ENCODE measurements at regions not wholly inside any gene's neighbourhood (a gene's known extent, or its start where the extent isn't known, plus 50 kb on each side); places are given as distances from the start of the nearest gene placed in this dataset.

DNA sequence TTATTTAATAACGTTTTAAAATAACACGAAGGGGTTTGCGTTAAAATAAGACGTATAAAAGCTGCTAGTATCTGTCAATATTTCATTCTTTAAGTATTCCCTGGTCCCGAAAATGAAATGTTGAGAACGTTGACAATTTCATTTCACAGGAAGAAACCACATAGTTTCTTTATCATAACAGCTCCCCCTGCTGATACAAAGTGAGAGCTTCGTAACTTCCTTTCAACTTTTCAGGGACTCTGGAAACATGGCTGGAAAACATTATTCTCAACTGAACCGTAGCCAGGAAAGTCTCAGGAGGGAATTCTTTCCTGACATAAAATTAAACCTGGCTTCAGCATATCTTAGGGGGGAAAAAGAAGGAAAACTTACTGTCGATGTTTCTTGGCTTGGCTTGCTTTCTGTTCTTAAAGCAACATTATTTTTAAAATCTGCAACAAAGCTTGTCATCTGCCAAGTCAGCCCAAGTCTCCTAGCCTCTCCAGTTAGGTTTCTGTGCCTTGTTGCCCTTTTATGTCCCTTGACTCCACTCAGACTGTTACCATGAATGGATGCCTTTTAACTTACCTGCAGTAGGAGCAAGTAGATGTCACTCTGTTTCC lies 122.9 kb upstream of the DAB2 start:
- TF ChIP-seq, protein P1, sequence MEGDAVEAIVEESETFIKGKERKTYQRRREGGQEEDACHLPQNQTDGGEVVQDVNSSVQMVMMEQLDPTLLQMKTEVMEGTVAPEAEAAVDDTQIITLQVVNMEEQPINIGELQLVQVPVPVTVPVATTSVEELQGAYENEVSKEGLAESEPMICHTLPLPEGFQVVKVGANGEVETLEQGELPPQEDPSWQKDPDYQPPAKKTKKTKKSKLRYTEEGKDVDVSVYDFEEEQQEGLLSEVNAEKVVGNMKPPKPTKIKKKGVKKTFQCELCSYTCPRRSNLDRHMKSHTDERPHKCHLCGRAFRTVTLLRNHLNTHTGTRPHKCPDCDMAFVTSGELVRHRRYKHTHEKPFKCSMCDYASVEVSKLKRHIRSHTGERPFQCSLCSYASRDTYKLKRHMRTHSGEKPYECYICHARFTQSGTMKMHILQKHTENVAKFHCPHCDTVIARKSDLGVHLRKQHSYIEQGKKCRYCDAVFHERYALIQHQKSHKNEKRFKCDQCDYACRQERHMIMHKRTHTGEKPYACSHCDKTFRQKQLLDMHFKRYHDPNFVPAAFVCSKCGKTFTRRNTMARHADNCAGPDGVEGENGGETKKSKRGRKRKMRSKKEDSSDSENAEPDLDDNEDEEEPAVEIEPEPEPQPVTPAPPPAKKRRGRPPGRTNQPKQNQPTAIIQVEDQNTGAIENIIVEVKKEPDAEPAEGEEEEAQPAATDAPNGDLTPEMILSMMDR (IDR thresholded peaks at IDR 0.05; ENCODE audit: control extremely low read depth, extremely low read depth): peak; percentile 66
- Histone ChIP-seq H3K36me3 (ENCODE audit: control insufficient read depth in 4 of 4, insufficient read depth in 4 of 4, low read length in 4 of 4) (no peaks in the 10 kb centered on the region), H3K27ac (ENCODE audit: low read depth in 1 of 2, low read length in 1 of 2) (no peak overlapping the region), H3K9ac (ENCODE audit: insufficient read depth in 1 of 2, low read length in 2 of 2) (no peak overlapping the region), H3K27me3 (ENCODE audit: control insufficient read depth in 3 of 3, insufficient read depth in 3 of 3, low read length in 2 of 3) (no peaks in the 10 kb centered on the region), H3K9me3 (ENCODE audit: control insufficient read depth in 4 of 4, insufficient read depth in 3 of 4, low read length in 3 of 4) (no peaks in the 10 kb centered on the region), H3K4me1 (ENCODE audit: control insufficient read depth in 5 of 5, insufficient read depth in 5 of 5, low read length in 5 of 5) (peaks cover 0 to 19% (median 8%) of the 10 kb centered on the region in 5 donors), H3K4me3 (no peak overlapping the region)
- ATAC-seq (ENCODE audit: insufficient read depth, low FRiP score) (peak; percentile 59), DNase-seq (peak; percentile 49 to 94 (median 94))
- WGBS, 2 donors: 1 to 5% methylated on average over 9 of the region's 9 CpGs

DNA sequence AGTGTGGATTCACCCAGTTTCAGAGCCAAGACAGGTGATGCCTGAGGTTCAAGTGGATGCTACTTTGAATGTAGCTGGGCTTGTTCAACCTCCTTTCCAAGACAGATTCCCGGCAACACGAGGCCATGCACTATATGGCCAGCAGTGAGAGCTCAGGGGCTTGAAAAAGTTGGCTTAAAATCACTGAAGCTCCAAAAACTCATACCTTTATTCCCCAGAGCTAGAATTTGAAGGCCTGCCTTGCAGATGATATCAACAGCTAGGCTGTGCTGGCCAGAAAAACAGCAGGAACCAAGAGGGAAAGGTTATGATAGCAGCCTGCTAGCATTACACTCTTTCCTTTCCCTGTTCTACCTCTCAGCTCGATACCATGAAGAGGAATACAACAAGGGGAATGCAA lies 120.2 kb upstream of the DAB2 start:
- 87 to 90% methylated on average over 3 of the region's 3 CpGs for WGBS, 2 donors
- peaks cover 0 to 24% (median 8%) of the 10 kb centered on the region in 5 donors for H3K4me1 ChIP-seq (ENCODE audit: control insufficient read depth in 5 of 5, insufficient read depth in 5 of 5, low read length in 5 of 5)
- no peaks in the 10 kb centered on the region for H3K27me3 ChIP-seq (ENCODE audit: control insufficient read depth in 3 of 3, insufficient read depth in 3 of 3, low read length in 2 of 3)
- ATAC-seq (ENCODE audit: insufficient read depth, low FRiP score): no peak
- no peak overlapping the region for H3K9ac ChIP-seq (ENCODE audit: insufficient read depth in 1 of 2, low read length in 2 of 2)
- H3K9me3 ChIP-seq (ENCODE audit: control insufficient read depth in 4 of 4, insufficient read depth in 3 of 4, low read length in 3 of 4): no peaks in the 10 kb centered on the region
- TF ChIP-seq, protein P1 (IDR thresholded peaks at IDR 0.05; ENCODE audit: control extremely low read depth, extremely low read depth): no peak
- no peak overlapping the region for H3K27ac ChIP-seq (ENCODE audit: low read depth in 1 of 2, low read length in 1 of 2)
- no peak for DNase-seq
- no peak overlapping the region for H3K4me3 ChIP-seq
- H3K36me3 ChIP-seq (ENCODE audit: control insufficient read depth in 4 of 4, insufficient read depth in 4 of 4, low read length in 4 of 4): no peaks in the 10 kb centered on the region

DNA sequence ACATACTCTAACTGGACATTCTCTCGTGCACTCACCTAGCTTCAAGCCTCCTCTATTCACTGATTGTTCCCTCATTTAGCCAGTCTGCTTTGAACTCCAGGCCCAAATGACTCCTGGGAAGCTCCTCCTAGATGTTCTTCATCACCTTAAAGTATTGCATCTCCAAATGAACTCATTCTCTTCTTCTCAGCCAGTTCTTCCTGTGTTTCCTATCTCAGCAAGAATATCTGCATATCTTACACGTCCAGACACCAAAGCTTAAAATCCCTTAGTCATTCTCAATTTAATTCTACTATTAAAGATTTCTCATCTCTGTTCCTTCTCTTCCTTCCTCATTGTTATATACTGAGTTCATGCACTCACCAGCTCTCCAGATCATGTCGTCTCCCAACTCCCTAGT lies 118.6 kb upstream of the DAB2 start:
- peaks cover 0 to 23% (median 8%) of the 10 kb centered on the region in 5 donors for H3K4me1 ChIP-seq (ENCODE audit: control insufficient read depth in 5 of 5, insufficient read depth in 5 of 5, low read length in 5 of 5)
- H3K9me3 ChIP-seq (ENCODE audit: control insufficient read depth in 4 of 4, insufficient read depth in 3 of 4, low read length in 3 of 4): no peaks in the 10 kb centered on the region
- DNase-seq (no peak), ATAC-seq (ENCODE audit: insufficient read depth, low FRiP score) (no peak)
- TF ChIP-seq, protein P1 (IDR thresholded peaks at IDR 0.05; ENCODE audit: control extremely low read depth, extremely low read depth): no peak
- H3K4me3 ChIP-seq: no peak overlapping the region
- no peaks in the 10 kb centered on the region for H3K27me3 ChIP-seq (ENCODE audit: control insufficient read depth in 3 of 3, insufficient read depth in 3 of 3, low read length in 2 of 3)
- WGBS, 2 donors: 26 to 62% methylated on average over 3 of the region's 3 CpGs
- H3K36me3 ChIP-seq (ENCODE audit: control insufficient read depth in 4 of 4, insufficient read depth in 4 of 4, low read length in 4 of 4): no peaks in the 10 kb centered on the region
- no peak overlapping the region for H3K9ac ChIP-seq (ENCODE audit: insufficient read depth in 1 of 2, low read length in 2 of 2)
- no peak overlapping the region for H3K27ac ChIP-seq (ENCODE audit: low read depth in 1 of 2, low read length in 1 of 2)
